Suprapubic skin (tissue), 4 donors: ENCODE measurements at regions not wholly inside any gene's neighbourhood (a gene's known extent, or its start where the extent isn't known, plus 50 kb on each side); places are given as distances from the start of the nearest gene placed in this dataset.

Source experiments
- DNase-seq, 2 donors: peaks; one replicate each; pipeline ENCODE4 v3.0.0-alpha.2; 2019; ENCODE audit warnings: low spot score in 2 of 2
- H3K27ac ChIP-seq: fragments of 200-600 bp; sonication (generic); one replicate; pipeline ENCODE4 v1.5.1; 2019
- H3K27me3 ChIP-seq: fragments of 200-600 bp; sonication (generic); one replicate; pipeline ENCODE4 v1.5.1; 2019
- H3K36me3 ChIP-seq: fragments of 200-600 bp; sonication (generic); one replicate; pipeline ENCODE4 v1.5.1; 2019
- H3K4me1 ChIP-seq: fragments of 200-600 bp; sonication (generic); one replicate; pipeline ENCODE4 v1.5.1; 2019
- H3K4me3 ChIP-seq: fragments of 200-600 bp; sonication (generic); one replicate; pipeline ENCODE4 v1.5.1; 2019; ENCODE audit warnings: mild to moderate bottlenecking
- H3K9me3 ChIP-seq: fragments of 200-600 bp; sonication (generic); one replicate; pipeline ENCODE4 v1.5.1; 2019
- CTCF ChIP-seq, 2 donors: fragments of 200-600 bp in 1 of 2; fragments of 450-650 bp in 1 of 2; sonication (generic) in 1 of 2; IDR thresholded peaks; one replicate each; pipeline ENCODE4 v1.5.1; 2016 to 2019; ENCODE audit warnings: antibody characterized with exemption in 2 of 2, mild to moderate bottlenecking in 1 of 2, moderate library complexity in 1 of 2
- EP300 ChIP-seq: sonication (generic); formaldehyde crosslinking; IDR thresholded peaks from one replicate; pipeline ENCODE4 v1.6.1; 2017; ENCODE audit warnings: antibody characterized with exemption
- POLR2A ChIP-seq, 2 donors: fragments of 450-650 bp; IDR thresholded peaks; one replicate each; pipeline ENCODE4 v1.6.1; 2017; ENCODE audit warnings: antibody characterized with exemption in 2 of 2, mild to moderate bottlenecking in 2 of 2, moderate library complexity in 2 of 2
- POLR2AphosphoS5 ChIP-seq, 3 donors: sonication (generic); formaldehyde crosslinking; IDR thresholded peaks; one replicate each; pipeline ENCODE4 v1.6.1; 2017; ENCODE audit warnings: antibody characterized with exemption in 3 of 3
- WGBS: methylation state at CpG from one replicate; pipeline ENCODE4 v1.1.5; 2018; 5-methylcytosine and 5-hydroxymethylcytosine counted together

DNA sequence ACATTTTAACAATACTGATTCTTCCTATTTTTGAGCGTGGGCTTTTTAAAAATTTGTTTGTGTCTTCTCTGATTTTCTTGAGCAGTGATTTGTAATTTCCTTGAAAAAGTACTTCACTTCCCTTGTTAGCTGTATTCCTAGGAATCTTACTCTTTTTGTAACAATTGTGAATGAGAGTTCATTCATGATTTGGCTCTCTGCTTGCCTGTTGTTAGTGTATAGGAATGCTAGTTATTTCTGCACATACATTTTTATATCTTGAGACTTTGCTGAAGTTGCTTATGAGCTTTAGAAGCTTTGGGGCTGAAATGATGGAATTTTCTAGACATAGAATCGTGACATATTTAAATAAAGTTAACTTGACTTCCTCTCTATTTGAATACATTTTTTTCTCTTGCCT lies 582.8 kb upstream of the BCHE start:
- Histone ChIP-seq H3K4me3 (no peak overlapping the region), H3K27ac (no peak overlapping the region), H3K9me3 (no peaks in the 10 kb centered on the region), H3K27me3 (no peaks in the 10 kb centered on the region), H3K36me3 (no peaks in the 10 kb centered on the region), H3K4me1 (no peaks in the 10 kb centered on the region)
- TF ChIP-seq EP300 = no peak
- DNase-seq = no peak
- WGBS = 90% methylated on average over 2 of the region's 2 CpGs

DNA sequence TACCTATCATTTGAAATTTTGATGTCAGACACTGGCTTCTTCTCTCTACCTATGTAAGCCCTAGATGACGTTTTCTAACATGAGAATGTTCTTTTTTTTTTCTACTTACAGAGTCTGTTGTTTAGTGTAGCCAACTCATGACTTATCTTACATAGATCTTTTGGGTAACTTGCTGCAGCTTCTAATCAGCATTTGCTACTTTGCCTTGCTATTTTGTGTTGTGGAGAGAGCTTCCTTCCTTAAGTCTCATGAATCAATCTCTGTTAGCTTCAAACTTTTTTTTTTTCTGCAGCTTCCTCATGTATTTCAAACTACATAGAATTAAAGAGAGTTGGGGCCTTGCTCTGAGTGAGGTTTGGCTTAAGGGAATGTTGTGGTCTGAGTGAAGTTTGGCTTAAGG lies 568.7 kb upstream of the BCHE start:
- Histone ChIP-seq H3K4me3 (no peak overlapping the region), H3K4me1 (no peaks in the 10 kb centered on the region), H3K27ac (no peak overlapping the region), H3K9me3 (no peaks in the 10 kb centered on the region), H3K36me3 (no peaks in the 10 kb centered on the region), H3K27me3 (no peaks in the 10 kb centered on the region)
- DNase-seq = no peak
- TF ChIP-seq CTCF (IDR thresholded peaks at IDR 0.05) (no peak), EP300 (no peak), POLR2A (IDR thresholded peaks at IDR 0.05) (no peak), POLR2AphosphoS5 (IDR thresholded peaks at IDR 0.05) (no peak)
- WGBS = 28% methylated on average over 1 of the region's 1 CpG

GRCh38 chr3:166405465-166405864 lies 568.2 kb upstream of the BCHE start:
- H3K36me3 ChIP-seq = no peaks in the 10 kb centered on the region
- no peak overlapping the region for H3K27ac ChIP-seq
- no peak overlapping the region for H3K4me3 ChIP-seq
- no peaks in the 10 kb centered on the region for H3K4me1 ChIP-seq
- no peaks in the 10 kb centered on the region for H3K27me3 ChIP-seq
- no peaks in the 10 kb centered on the region for H3K9me3 ChIP-seq
- no peak for DNase-seq
- TF ChIP-seq CTCF (IDR thresholded peaks at IDR 0.05) (no peak), EP300 (no peak), POLR2A (IDR thresholded peaks at IDR 0.05) (no peak), POLR2AphosphoS5 (IDR thresholded peaks at IDR 0.05) (no peak)

DNA sequence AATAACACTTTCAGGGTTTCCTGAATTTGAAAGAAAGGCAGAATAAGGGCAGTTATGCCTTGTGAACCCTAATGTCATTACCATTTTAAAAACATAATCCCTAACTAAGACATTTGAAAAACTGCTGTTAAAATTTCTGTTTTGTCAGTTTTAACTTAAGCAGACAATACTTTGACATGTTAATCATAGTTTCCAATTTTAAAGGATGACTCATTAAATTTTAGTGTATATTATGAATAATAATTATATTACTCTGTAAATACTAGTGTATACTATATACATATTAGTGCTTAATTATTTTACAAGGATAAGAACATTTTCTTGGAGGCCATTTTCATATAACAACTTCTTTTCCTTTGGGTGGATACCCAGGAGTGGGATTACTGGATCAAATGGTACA lies 553.1 kb upstream of the BCHE start:
- Histone ChIP-seq H3K27ac (no peak overlapping the region), H3K9me3 (no peaks in the 10 kb centered on the region), H3K4me3 (no peak overlapping the region), H3K36me3 (no peaks in the 10 kb centered on the region), H3K4me1 (no peaks in the 10 kb centered on the region), H3K27me3 (no peaks in the 10 kb centered on the region)
- no peak for DNase-seq
- no peak for TF ChIP-seq POLR2A (IDR thresholded peaks at IDR 0.05)
- TF ChIP-seq CTCF (IDR thresholded peaks at IDR 0.05) = no peak
- no peak for TF ChIP-seq POLR2AphosphoS5 (IDR thresholded peaks at IDR 0.05)
- TF ChIP-seq EP300 = no peak

DNA sequence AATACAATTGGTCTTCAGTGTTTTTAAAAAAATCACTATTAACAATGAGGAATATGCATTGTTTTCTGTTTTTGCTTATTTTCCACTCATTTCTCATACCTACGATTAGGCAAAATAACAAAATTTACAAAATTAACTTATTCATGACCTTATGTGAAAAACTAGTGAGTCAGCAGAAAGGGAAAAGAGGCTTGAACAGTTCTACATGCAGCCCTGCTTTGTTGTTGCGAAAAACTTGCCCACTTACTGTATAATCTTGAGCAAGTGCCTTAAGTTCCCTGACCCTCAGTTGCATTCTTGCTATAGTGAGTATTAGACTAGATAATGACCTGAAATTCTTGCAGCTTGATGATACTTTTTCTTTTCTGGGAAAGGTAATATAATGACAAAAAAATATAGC lies 551.1 kb upstream of the BCHE start:
- no peaks in the 10 kb centered on the region for H3K27me3 ChIP-seq

More for the DNA sequence above, 551.1 kb upstream of the BCHE start:
- WGBS = 93% methylated on average over 2 of the region's 2 CpGs
- Histone ChIP-seq H3K4me3 (no peak overlapping the region), H3K4me1 (no peaks in the 10 kb centered on the region), H3K9me3 (no peaks in the 10 kb centered on the region), H3K27ac (no peak overlapping the region), H3K36me3 (no peaks in the 10 kb centered on the region)
- DNase-seq = no peak
- TF ChIP-seq CTCF (IDR thresholded peaks at IDR 0.05) (no peak), POLR2A (IDR thresholded peaks at IDR 0.05) (no peak), EP300 (no peak), POLR2AphosphoS5 (IDR thresholded peaks at IDR 0.05) (no peak)
